Psoas muscle (tissue), 7 donors: ENCODE measurements at regions not wholly inside any gene's neighbourhood (a gene's known extent, or its start where the extent isn't known, plus 50 kb on each side); places are given as distances from the start of the nearest gene placed in this dataset.

Experiments used
- ATAC-seq, 4 donors: fragments of 200-7000 bp; cut with Tn5 transposase; one replicate each; pipeline ENCODE4 v1.9.1; 2020; ENCODE audit warnings: moderate library complexity in 3 of 4, mild to moderate bottlenecking in 2 of 4
- DNase-seq, 2 donors: peaks; one replicate each; pipeline ENCODE4 v3.0.0-alpha.2; 2020
- H3K27ac ChIP-seq: fragments of 200-600 bp; one replicate; pipeline ENCODE4 v1.8.0; 2022
- H3K27me3 ChIP-seq, 3 donors: fragments of 200-600 bp in 1 of 3; one replicate each; pipeline versions ENCODE4 v1.6.1 to v1.8.0; 2013 to 2022; ENCODE audit warnings: low read length in 2 of 3, mild to moderate bottlenecking in 2 of 3, moderate library complexity in 1 of 3; ENCODE audit not compliant: insufficient read depth in 3 of 3
- H3K36me3 ChIP-seq, 2 donors: fragments of 200-600 bp in 1 of 2; one replicate each; pipeline versions ENCODE4 v1.6.1 to v1.8.0; 2013 to 2022; ENCODE audit warnings: low read depth in 1 of 2, mild to moderate bottlenecking in 1 of 2, moderate library complexity in 1 of 2; ENCODE audit not compliant: insufficient read depth in 1 of 2
- H3K4me1 ChIP-seq: fragments of 200-600 bp; one replicate; pipeline ENCODE4 v1.8.0; 2022
- H3K4me3 ChIP-seq: fragments of 200-600 bp; one replicate; pipeline ENCODE4 v1.8.0; 2022; ENCODE audit warnings: mild to moderate bottlenecking
- H3K9me3 ChIP-seq: fragments of 200-600 bp; one replicate; pipeline ENCODE4 v1.8.0; 2022
- WGBS, 3 donors: extraction: QIAGEN DNeasy Blood & Tissue Kit; methylation state at CpG; one replicate each; pipeline versions ENCODE4 v1.1.6 to v1.1.7; 2013; 5-methylcytosine and 5-hydroxymethylcytosine counted together
- intact Hi-C, 2 donors: fragments of 100-400 bp; cut with DNase I; formaldehyde crosslinking; loops; one replicate each; pipeline versions ENCODE4 v1.11.0 to v1.14.2; 2022
- TF ChIP-seq, protein P1 (sequence below): fragments of 200-600 bp; IDR thresholded peaks from one replicate; pipeline ENCODE4 v1.8.0; 2022; ENCODE audit warnings: antibody characterized with exemption
- donor health status: healthy with polysubstance abuse.
- donor health status: DM: no; HTN: no; CAD: no; lungs with moderate emphysema.
- donor health status: Bipolar disorder and iron deficiency.
- donor health status: healthy.
- donor health status: DM: yes; HTN: yes; CAD: no.
- donor health status: DM: no; HTN: no; CAD: no.
- donor health status: DM: yes; HTN: yes; CAD: no.

- DNase-seq: no peak
- Histone ChIP-seq H3K27ac (no peak overlapping the region), H3K36me3 (no peaks in the 10 kb centered on the region), H3K9me3 (no peaks in the 10 kb centered on the region), H3K4me3 (no peak overlapping the region), H3K4me1 (no peaks in the 10 kb centered on the region), H3K27me3 (no peaks in the 10 kb centered on the region)
- no peak for ATAC-seq
- WGBS, 3 donors: 53 to 65% (median 55%) methylated on average over 1 of the region's 1 CpG
- TF ChIP-seq, protein P1, sequence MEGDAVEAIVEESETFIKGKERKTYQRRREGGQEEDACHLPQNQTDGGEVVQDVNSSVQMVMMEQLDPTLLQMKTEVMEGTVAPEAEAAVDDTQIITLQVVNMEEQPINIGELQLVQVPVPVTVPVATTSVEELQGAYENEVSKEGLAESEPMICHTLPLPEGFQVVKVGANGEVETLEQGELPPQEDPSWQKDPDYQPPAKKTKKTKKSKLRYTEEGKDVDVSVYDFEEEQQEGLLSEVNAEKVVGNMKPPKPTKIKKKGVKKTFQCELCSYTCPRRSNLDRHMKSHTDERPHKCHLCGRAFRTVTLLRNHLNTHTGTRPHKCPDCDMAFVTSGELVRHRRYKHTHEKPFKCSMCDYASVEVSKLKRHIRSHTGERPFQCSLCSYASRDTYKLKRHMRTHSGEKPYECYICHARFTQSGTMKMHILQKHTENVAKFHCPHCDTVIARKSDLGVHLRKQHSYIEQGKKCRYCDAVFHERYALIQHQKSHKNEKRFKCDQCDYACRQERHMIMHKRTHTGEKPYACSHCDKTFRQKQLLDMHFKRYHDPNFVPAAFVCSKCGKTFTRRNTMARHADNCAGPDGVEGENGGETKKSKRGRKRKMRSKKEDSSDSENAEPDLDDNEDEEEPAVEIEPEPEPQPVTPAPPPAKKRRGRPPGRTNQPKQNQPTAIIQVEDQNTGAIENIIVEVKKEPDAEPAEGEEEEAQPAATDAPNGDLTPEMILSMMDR: no peak
- intact Hi-C loops: no loop called here
Measured at GRCh38 chr7:123348690-123349089, 148.9 kb upstream of the SLC13A1 start.

GRCh38 chr7:123346766-123347165 lies 147.0 kb upstream of the SLC13A1 start:
- H3K9me3 ChIP-seq: no peaks in the 10 kb centered on the region
- TF ChIP-seq, protein P1: no peak
- ATAC-seq: no peak
- intact Hi-C loops: no loop called here
- H3K27me3 ChIP-seq: no peaks in the 10 kb centered on the region
- no peaks in the 10 kb centered on the region for H3K36me3 ChIP-seq
- no peak overlapping the region for H3K4me3 ChIP-seq
- no peak overlapping the region for H3K27ac ChIP-seq
- no peaks in the 10 kb centered on the region for H3K4me1 ChIP-seq
- no peak for DNase-seq

DNA sequence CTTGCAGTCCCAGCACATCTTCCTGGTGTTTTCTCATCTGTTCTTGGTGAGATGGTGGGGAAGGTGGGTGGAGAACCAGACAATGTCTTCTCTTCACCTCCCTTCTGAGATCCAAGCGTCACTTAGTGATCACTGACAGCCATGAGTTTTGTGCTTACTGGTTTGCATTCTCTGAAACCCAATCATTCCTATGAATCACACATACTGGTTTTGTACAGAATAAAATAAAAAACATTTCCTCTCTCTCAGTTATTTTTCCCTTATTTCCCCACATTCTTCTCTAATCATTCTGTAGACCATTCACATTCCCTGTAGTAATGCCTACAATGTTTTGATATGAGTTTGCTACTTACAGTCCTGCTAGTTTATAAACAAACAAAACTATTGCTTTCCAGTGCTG lies 143.8 kb upstream of the SLC13A1 start:
- H3K9me3 ChIP-seq: no peaks in the 10 kb centered on the region
- H3K27ac ChIP-seq: no peak overlapping the region
- no peak overlapping the region for H3K4me3 ChIP-seq
- DNase-seq (no peak), ATAC-seq (no peak)
- H3K4me1 ChIP-seq: no peaks in the 10 kb centered on the region
- TF ChIP-seq, protein P1: no peak
- intact Hi-C loops: no loop called here
- no peaks in the 10 kb centered on the region for H3K27me3 ChIP-seq
- whole genome bisulfite sequencing, 3 donors: 78 to 96% (median 86%) methylated on average over 1 of the region's 1 CpG
- no peaks in the 10 kb centered on the region for H3K36me3 ChIP-seq

DNA sequence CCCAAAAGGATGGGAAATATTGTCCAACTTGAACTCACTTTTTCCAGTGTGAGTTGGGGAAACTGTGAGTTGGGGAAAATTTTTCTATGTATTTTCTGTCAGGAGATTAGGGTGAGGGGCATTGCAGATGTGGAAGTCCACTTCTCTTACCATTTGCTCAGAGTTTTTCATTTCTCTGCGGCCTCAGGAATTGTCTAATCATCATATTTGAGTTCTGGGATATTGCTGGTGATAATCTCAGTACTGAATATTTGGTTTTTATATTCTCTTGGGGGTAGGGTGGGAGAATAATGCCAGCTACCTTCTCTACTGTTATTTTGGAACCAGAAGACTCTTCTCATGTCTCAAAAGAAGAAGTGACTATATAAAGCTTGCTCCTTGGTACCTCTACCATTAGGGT lies 141.3 kb upstream of the SLC13A1 start:
- no peaks in the 10 kb centered on the region for H3K27me3 ChIP-seq
- no peaks in the 10 kb centered on the region for H3K9me3 ChIP-seq
- TF ChIP-seq, protein P1: no peak
- 52 to 76% (median 63%) methylated on average over 1 of the region's 1 CpG for WGBS, 3 donors
- no peak overlapping the region for H3K27ac ChIP-seq
- no peaks in the 10 kb centered on the region for H3K36me3 ChIP-seq
- no peak overlapping the region for H3K4me3 ChIP-seq
- ATAC-seq (no peak), DNase-seq (no peak)
- intact Hi-C loops: no loop called here
- H3K4me1 ChIP-seq: no peaks in the 10 kb centered on the region

DNA sequence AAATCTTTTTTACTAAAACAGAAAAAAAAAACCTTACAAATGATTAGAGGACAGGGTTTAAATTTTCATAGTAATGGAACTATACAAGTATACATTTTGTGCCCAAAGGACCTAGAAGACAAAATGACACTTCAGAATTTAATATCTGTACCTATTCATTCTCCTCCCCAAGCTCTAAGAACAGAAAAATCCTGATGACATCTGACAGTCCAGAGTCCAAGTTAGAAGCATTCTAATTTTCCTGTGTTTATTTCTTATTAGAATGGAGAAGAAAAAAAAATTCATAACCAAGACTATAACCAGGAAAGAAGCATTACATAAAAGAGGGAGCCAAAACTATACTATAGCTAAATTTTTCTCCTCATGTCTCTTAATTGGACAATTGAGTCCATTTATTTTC lies 138.9 kb upstream of the SLC13A1 start:
- H3K4me3 ChIP-seq: no peak overlapping the region
- no peaks in the 10 kb centered on the region for H3K36me3 ChIP-seq
- intact Hi-C loops: no loop called here
- ATAC-seq (no peak), DNase-seq (no peak)
- H3K27ac ChIP-seq: no peak overlapping the region
- H3K27me3 ChIP-seq: no peaks in the 10 kb centered on the region
- H3K4me1 ChIP-seq: no peaks in the 10 kb centered on the region
- TF ChIP-seq, protein P1: no peak
- no peaks in the 10 kb centered on the region for H3K9me3 ChIP-seq
